Liver (tissue), 8 donors: ENCODE measurements at regions not wholly inside any gene's neighbourhood (a gene's known extent, or its start where the extent isn't known, plus 50 kb on each side); places are given as distances from the start of the nearest gene placed in this dataset.
"Not testable (repeated sequence)": the region's sequence is repeated elsewhere in the genome, so short reads cannot be mapped to it uniquely, and the experiment has no call there.

ENCODE experiments used
- DNase-seq: peaks from one replicate; pipeline ENCODE4 v3.0.0-alpha.2; 2017; ENCODE audit warnings: low spot score
- H3K27ac ChIP-seq, 2 donors: one replicate each; pipeline ENCODE4 v1.7.0; 2013; ENCODE audit warnings: inconsistent platforms in 2 of 2, low read length in 2 of 2, control low read depth in 1 of 2, low read depth in 1 of 2, mild to moderate bottlenecking in 1 of 2
- H3K27me3 ChIP-seq, 4 donors: one replicate each; pipeline versions ENCODE4 v1.6.1 to v1.7.0; 2013; ENCODE audit warnings: low read length in 3 of 4, inconsistent platforms in 1 of 4, mild to moderate bottlenecking in 1 of 4, moderate library complexity in 1 of 4; ENCODE audit not compliant: control insufficient read depth in 4 of 4, insufficient read depth in 4 of 4
- H3K36me3 ChIP-seq, 4 donors: one replicate each; pipeline versions ENCODE4 v1.6.1 to v1.7.0; 2013; ENCODE audit warnings: low read length in 3 of 4, mild to moderate bottlenecking in 3 of 4, low read depth in 1 of 4, moderate library complexity in 1 of 4; ENCODE audit not compliant: control insufficient read depth in 4 of 4, insufficient read depth in 3 of 4
- H3K4me1 ChIP-seq, 4 donors: one replicate each; pipeline versions ENCODE4 v1.6.1 to v1.7.0; 2013; ENCODE audit warnings: low read length in 3 of 4, mild to moderate bottlenecking in 3 of 4, moderate library complexity in 1 of 4; ENCODE audit not compliant: control insufficient read depth in 4 of 4, insufficient read depth in 4 of 4
- H3K4me3 ChIP-seq, 3 donors: one replicate each; pipeline versions ENCODE4 v1.6.1 to v1.7.0; 2013; ENCODE audit warnings: low read length in 3 of 3, control low read depth in 1 of 3, low read depth in 1 of 3, mild to moderate bottlenecking in 1 of 3
- H3K9ac ChIP-seq, 2 donors: one replicate each; pipeline ENCODE4 v1.7.0; 2013; ENCODE audit warnings: low read length in 2 of 2, mild to moderate bottlenecking in 2 of 2, moderate library complexity in 2 of 2, control low read depth in 1 of 2, low read depth in 1 of 2
- H3K9me3 ChIP-seq, 4 donors: one replicate each; pipeline versions ENCODE4 v1.6.1 to v1.7.0; 2013; ENCODE audit warnings: low read length in 3 of 4; ENCODE audit not compliant: control insufficient read depth in 4 of 4
- CTCF ChIP-seq: fragments of 150-350 bp; IDR thresholded peaks from 2 replicates; pipeline ENCODE4 v1.5.1; 2017; ENCODE audit warnings: improper control_type of control experiment, low read depth, low read length; ENCODE audit not compliant: missing input control
- EGR1 ChIP-seq, 2 donors: IDR thresholded peaks; 2 replicates each; pipeline ENCODE4 v1.6.1; 2016 to 2018; ENCODE audit warnings: antibody characterized with exemption in 2 of 2, low read depth in 2 of 2
- FOXA1 ChIP-seq: IDR thresholded peaks from 2 replicates; pipeline ENCODE4 v1.6.1; 2016; ENCODE audit warnings: antibody characterized with exemption
- FOXA2 ChIP-seq: IDR thresholded peaks from 2 replicates; pipeline ENCODE4 v1.6.1; 2016; ENCODE audit warnings: antibody characterized with exemption
- GABPA ChIP-seq, 2 donors: IDR thresholded peaks in 1 of 2; conservative IDR thresholded peaks in 1 of 2; 2 replicates each; pipeline ENCODE4 v1.6.1; 2016; ENCODE audit warnings: antibody characterized with exemption in 2 of 2, mild to moderate bottlenecking in 1 of 2, moderate library complexity in 1 of 2
- HNF4A ChIP-seq, 2 donors: conservative IDR thresholded peaks; 2 replicates each; pipeline ENCODE4 v1.6.1; 2016; ENCODE audit warnings: antibody characterized with exemption in 2 of 2, mild to moderate bottlenecking in 2 of 2
- HNF4G ChIP-seq: IDR thresholded peaks from 2 replicates; pipeline ENCODE4 v1.6.1; 2016; ENCODE audit warnings: antibody characterized with exemption
- JUND ChIP-seq, 2 donors: IDR thresholded peaks; 2 replicates each; pipeline ENCODE4 v1.6.1; 2016; ENCODE audit warnings: antibody characterized with exemption in 2 of 2
- MAX ChIP-seq: IDR thresholded peaks from 2 replicates; pipeline ENCODE4 v1.6.1; 2016; ENCODE audit warnings: antibody characterized with exemption
- NR2F2 ChIP-seq: IDR thresholded peaks from 2 replicates; pipeline ENCODE4 v1.6.1; 2016; ENCODE audit warnings: antibody characterized with exemption
- RAD21 ChIP-seq, 2 donors: IDR thresholded peaks; 2 replicates each; pipeline ENCODE4 v1.6.1; 2016; ENCODE audit warnings: antibody characterized with exemption in 2 of 2, mild to moderate bottlenecking in 2 of 2
- REST ChIP-seq: IDR thresholded peaks from 2 replicates; pipeline ENCODE4 v1.6.1; 2016; ENCODE audit warnings: antibody characterized with exemption, mild to moderate bottlenecking
- RXRA ChIP-seq, 2 donors: IDR thresholded peaks; 2 replicates each; pipeline ENCODE4 v1.6.1; 2017 to 2018; ENCODE audit warnings: antibody characterized with exemption in 2 of 2, mild to moderate bottlenecking in 1 of 2
- SP1 ChIP-seq: IDR thresholded peaks from 2 replicates; pipeline ENCODE4 v1.6.1; 2018; ENCODE audit warnings: antibody characterized with exemption, mild to moderate bottlenecking
- TAF1 ChIP-seq: conservative IDR thresholded peaks from 2 replicates; pipeline ENCODE4 v1.6.1; 2016; ENCODE audit warnings: antibody characterized with exemption, mild to moderate bottlenecking
- YY1 ChIP-seq: IDR thresholded peaks from 2 replicates; pipeline ENCODE4 v1.6.1; 2016; ENCODE audit warnings: antibody characterized with exemption, mild to moderate bottlenecking
- WGBS: extraction: QIAGEN DNeasy Blood & Tissue Kit; methylation state at CpG from one replicate; pipeline ENCODE4 v1.1.7; 2013; 5-methylcytosine and 5-hydroxymethylcytosine counted together
- TF ChIP-seq, protein P1 (sequence below): IDR thresholded peaks from 2 replicates; pipeline ENCODE4 v1.6.1; 2016; ENCODE audit warnings: antibody characterized with exemption
- TF ChIP-seq, protein P2 (sequence below): IDR thresholded peaks from 2 replicates; pipeline ENCODE4 v1.6.1; 2016; ENCODE audit warnings: antibody characterized with exemption
- donor health status: healthy.
- donor health status: healthy.
- donor health status: healthy.
- donor health status: healthy.
- donor health status: healthy.

DNA sequence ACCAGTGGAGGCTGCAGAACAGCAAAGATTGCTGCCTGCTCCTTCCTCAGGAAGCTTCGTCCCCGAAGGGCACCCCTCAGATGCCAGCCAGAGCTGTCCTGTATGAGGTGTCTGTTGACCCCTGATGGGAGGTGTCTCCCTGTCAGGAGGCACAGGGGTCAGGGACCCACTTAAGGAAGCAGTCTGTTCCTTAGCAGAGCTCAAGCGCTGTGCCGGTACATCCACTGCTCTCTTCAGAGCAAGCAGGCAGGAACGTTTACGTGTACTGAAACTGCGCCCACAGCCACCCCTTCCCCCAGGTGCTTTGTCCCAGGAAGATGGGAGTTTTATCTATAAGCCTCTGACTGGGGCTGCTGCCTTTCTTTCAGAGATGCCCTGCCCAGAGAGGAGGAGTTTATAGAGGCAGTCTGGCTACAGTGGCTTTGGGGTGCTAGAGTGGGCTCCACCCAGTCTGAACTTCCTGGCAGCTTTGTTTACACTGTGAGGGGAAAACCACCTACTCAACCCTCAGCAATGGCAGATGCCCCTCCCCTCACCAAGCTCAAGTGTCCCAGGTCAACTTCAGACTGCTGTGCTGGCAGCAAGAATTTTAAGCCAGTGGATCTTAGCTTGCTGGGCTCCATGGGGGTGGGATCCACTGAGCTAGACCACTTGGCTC is 275.8 kb upstream of the PROX1 start:
- H3K4me1 ChIP-seq, H3K9ac ChIP-seq, H3K27me3 ChIP-seq, DNase-seq, H3K27ac ChIP-seq, H3K9me3 ChIP-seq, H3K4me3 ChIP-seq, H3K36me3 ChIP-seq: not testable (repeated sequence)
- 87% methylated on average over 7 of the region's 7 CpGs for WGBS

DNA sequence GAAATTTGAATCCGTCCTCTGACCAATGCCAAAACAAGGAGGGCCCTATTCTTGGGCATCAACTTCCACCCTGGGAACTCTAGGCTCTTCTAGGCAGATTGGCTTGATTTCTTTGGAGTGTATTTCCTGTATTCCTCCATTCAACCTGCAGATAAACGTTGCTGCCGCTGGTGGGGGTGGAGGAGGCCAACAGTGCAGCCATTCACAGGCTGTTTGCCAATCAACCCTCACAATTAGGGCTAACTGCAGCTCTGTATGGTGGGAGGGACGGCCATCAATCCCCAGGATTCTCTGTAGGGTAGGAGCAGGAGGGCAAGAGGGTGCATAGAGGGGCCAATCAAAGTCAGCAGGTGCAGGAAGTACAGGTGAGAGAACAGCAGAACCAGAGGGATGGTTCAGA is 273.1 kb upstream of the PROX1 start:
- no peak for DNase-seq
- no peak overlapping the region for H3K27ac ChIP-seq
- 65% methylated on average over 4 of the region's 4 CpGs for WGBS

More for the DNA sequence above, 273.1 kb upstream of the PROX1 start:
- H3K4me3 ChIP-seq = no peak overlapping the region
- TF ChIP-seq RAD21 (IDR thresholded peaks at IDR 0.05) (no peak), YY1 (no peak), JUND (IDR thresholded peaks at IDR 0.05) (no peak), GABPA (IDR thresholded peaks at IDR 0.05 in 1 of 2, conservative IDR thresholded peaks at IDR 0.05 in 1 of 2) (no peak), FOXA2 (no peak), HNF4G (no peak), HNF4A (conservative IDR thresholded peaks at IDR 0.05) (no peak), RXRA (IDR thresholded peaks at IDR 0.05) (no peak), CTCF (no peak), NR2F2 (no peak), TAF1 (no peak), EGR1 (IDR thresholded peaks at IDR 0.05; ENCODE audit: low read depth in 2 of 2) (no peak), MAX (no peak), FOXA1 (no peak), REST (no peak), SP1 (no peak)
- TF ChIP-seq, protein P1, sequence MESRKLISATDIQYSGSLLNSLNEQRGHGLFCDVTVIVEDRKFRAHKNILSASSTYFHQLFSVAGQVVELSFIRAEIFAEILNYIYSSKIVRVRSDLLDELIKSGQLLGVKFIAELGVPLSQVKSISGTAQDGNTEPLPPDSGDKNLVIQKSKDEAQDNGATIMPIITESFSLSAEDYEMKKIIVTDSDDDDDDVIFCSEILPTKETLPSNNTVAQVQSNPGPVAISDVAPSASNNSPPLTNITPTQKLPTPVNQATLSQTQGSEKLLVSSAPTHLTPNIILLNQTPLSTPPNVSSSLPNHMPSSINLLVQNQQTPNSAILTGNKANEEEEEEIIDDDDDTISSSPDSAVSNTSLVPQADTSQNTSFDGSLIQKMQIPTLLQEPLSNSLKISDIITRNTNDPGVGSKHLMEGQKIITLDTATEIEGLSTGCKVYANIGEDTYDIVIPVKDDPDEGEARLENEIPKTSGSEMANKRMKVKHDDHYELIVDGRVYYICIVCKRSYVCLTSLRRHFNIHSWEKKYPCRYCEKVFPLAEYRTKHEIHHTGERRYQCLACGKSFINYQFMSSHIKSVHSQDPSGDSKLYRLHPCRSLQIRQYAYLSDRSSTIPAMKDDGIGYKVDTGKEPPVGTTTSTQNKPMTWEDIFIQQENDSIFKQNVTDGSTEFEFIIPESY = no peak
- TF ChIP-seq, protein P2, sequence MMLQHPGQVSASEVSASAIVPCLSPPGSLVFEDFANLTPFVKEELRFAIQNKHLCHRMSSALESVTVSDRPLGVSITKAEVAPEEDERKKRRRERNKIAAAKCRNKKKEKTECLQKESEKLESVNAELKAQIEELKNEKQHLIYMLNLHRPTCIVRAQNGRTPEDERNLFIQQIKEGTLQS = no peak
- H3K36me3 ChIP-seq = no peaks in the 10 kb centered on the region
- H3K4me1 ChIP-seq = no peaks in the 10 kb centered on the region
- H3K9ac ChIP-seq = no peak overlapping the region
- H3K9me3 ChIP-seq = peaks cover 0 to 3% (median 0%) of the 10 kb centered on the region in 4 donors
- H3K27me3 ChIP-seq = no peaks in the 10 kb centered on the region
